ENCODE measurements at regions not wholly inside any gene's neighbourhood (a gene's known extent, or its start where the extent isn't known, plus 50 kb on each side); places are given as distances from the start of the nearest gene placed in this dataset.

- no peak for DNase-seq
These were observed 455.4 kb downstream of the EBF1 start for GRCh38 chr5:158644301-158644700.

- DNase-seq = no peak
These were observed 455.9 kb downstream of the EBF1 start for GRCh38 chr5:158643840-158644239.

GRCh38 chr5:158642879-158643278 is 456.8 kb downstream of the EBF1 start:
- DNase-seq = peak; percentile 20

GRCh38 chr5:158641016-158641415 is 458.7 kb downstream of the EBF1 start:
- no peak for DNase-seq

- DNase-seq = no peak
These were observed 459.1 kb downstream of the EBF1 start for GRCh38 chr5:158640593-158640980.

GRCh38 chr5:158639881-158640592 is 459.7 kb downstream of the EBF1 start:
- no peak for DNase-seq

GRCh38 chr5:158638396-158638795 is 461.3 kb downstream of the EBF1 start:
- DNase-seq = peak; percentile 27

- no peak for DNase-seq
These were observed 462.7 kb downstream of the EBF1 start for GRCh38 chr5:158637039-158637438.

GRCh38 chr5:158635565-158635964 is 464.2 kb downstream of the EBF1 start:
- DNase-seq = no peak

GRCh38 chr5:158634714-158635113 is 465.0 kb downstream of the EBF1 start:
- DNase-seq = no peak

- peak; percentile 49 for DNase-seq
These were observed 470.0 kb downstream of the EBF1 start for GRCh38 chr5:158629591-158630312.

GRCh38 chr5:158626718-158627117 is 473.0 kb downstream of the EBF1 start:
- no peak for DNase-seq

- DNase-seq = no peak
These were observed 475.7 kb downstream of the EBF1 start for GRCh38 chr5:158623971-158624370.

GRCh38 chr5:158621391-158621790 is 478.3 kb downstream of the EBF1 start:
- DNase-seq = no peak

- no peak for DNase-seq
These were observed 480.5 kb downstream of the EBF1 start for GRCh38 chr5:158619083-158619788.

- no peak for DNase-seq
These were observed 481.5 kb downstream of the EBF1 start for GRCh38 chr5:158618256-158618655.

- DNase-seq = no peak
These were observed 483.0 kb downstream of the EBF1 start for GRCh38 chr5:158616707-158617106.

- DNase-seq = no peak
These were observed 484.8 kb downstream of the EBF1 start for GRCh38 chr5:158614951-158615350.

GRCh38 chr5:158611581-158611980 is 488.1 kb downstream of the EBF1 start:
- DNase-seq = no peak

GRCh38 chr5:158610051-158610415 is 489.7 kb downstream of the EBF1 start:
- no peak for DNase-seq

GRCh38 chr5:158609333-158610050 is 490.2 kb downstream of the EBF1 start:
- no peak for DNase-seq

GRCh38 chr5:158607088-158607487 is 492.6 kb downstream of the EBF1 start:
- DNase-seq = no peak

- DNase-seq = no peak
These were observed 493.5 kb downstream of the EBF1 start for GRCh38 chr5:158606233-158606632.
